IMR-90 (cell line): ENCODE measurements at regions not wholly inside any gene's neighbourhood (a gene's known extent, or its start where the extent isn't known, plus 50 kb on each side); places are given as distances from the start of the nearest gene placed in this dataset.

ENCODE experiments used
- ATAC-seq: fragments of 200-7000 bp; cut with Tn5 transposase; 2 replicates; pipeline ENCODE4 v1.9.1; 2020; ENCODE audit warnings: low read depth, mild to moderate bottlenecking, moderate library complexity
- BruUV-seq: library from RNA; stranded (reverse); fragments of 400-500 nt; replicated peaks from 2 replicates; lab custom pipeline; 2021; lab: Mats Ljungman, UMichigan
- CTCF ChIA-PET: fragments of 300-600 bp; formaldehyde crosslinking; extraction: SDS; loops from one replicate; lab custom pipeline; 2021; ENCODE audit warnings: antibody characterized with exemption; lab: Yijun Ruan, JAX
- POLR2A ChIA-PET: fragments of 300-600 bp; sonication (Branson Sonifier 250); formaldehyde crosslinking; loops from one replicate; lab custom pipeline; 2022; ENCODE audit warnings: antibody characterized with exemption; ENCODE audit not compliant: unreplicated experiment; lab: Charles Lee
- DNase-seq: peaks from one replicate; pipeline ENCODE4 v3.0.0; 2013
- H2AFZ ChIP-seq: replicated peaks from 2 replicates; pipeline ENCODE3; 2013; ENCODE audit warnings: low read length, mild to moderate bottlenecking; ENCODE audit not compliant: poor library complexity
- H2AK5ac ChIP-seq: 2 replicates; pipeline ENCODE4 v1.6.1; 2013; ENCODE audit warnings: low read depth, low read length, inconsistent platforms
- H2AK9ac ChIP-seq: replicated peaks from 2 replicates; pipeline ENCODE3; 2013; ENCODE audit warnings: mild to moderate bottlenecking, low read depth, low read length, moderate library complexity; ENCODE audit not compliant: poor library complexity
- H2BK120ac ChIP-seq: 2 replicates; pipeline ENCODE4 v1.6.1; 2013; ENCODE audit warnings: low read depth, low read length, inconsistent platforms
- H2BK15ac ChIP-seq: 3 replicates; pipeline ENCODE4 v1.6.1; 2013; ENCODE audit warnings: low read depth, low read length, inconsistent platforms
- H2BK20ac ChIP-seq: 2 replicates; pipeline ENCODE4 v1.6.1; 2013; ENCODE audit warnings: low read depth, mild to moderate bottlenecking, inconsistent platforms, low read length, moderate library complexity
- H2BK5ac ChIP-seq: 2 replicates; pipeline ENCODE4 v1.6.1; 2013; ENCODE audit warnings: mild to moderate bottlenecking, low read depth, low read length, inconsistent platforms; ENCODE audit not compliant: poor library complexity, severe bottlenecking
- H3K14ac ChIP-seq: replicated peaks from 2 replicates; pipeline ENCODE4 v1.6.1; 2013; ENCODE audit warnings: low read depth, low read length, inconsistent platforms
- H3K18ac ChIP-seq: 2 replicates; pipeline ENCODE4 v1.6.1; 2013; ENCODE audit warnings: low read depth, low read length, control low read depth
- H3K23ac ChIP-seq: 2 replicates; pipeline ENCODE4 v1.6.1; 2013; ENCODE audit warnings: low read depth, low read length, inconsistent platforms
- H3K27ac ChIP-seq: 2 replicates; pipeline ENCODE4 v1.5.1; 2013; ENCODE audit warnings: mild to moderate bottlenecking, control low read depth, low read length; ENCODE audit not compliant: insufficient read depth
- H3K27me3 ChIP-seq: 2 replicates; pipeline ENCODE4 v1.6.1; 2013; ENCODE audit warnings: low read length; ENCODE audit not compliant: control insufficient read depth, insufficient read depth
- H3K36me3 ChIP-seq: 2 replicates; pipeline ENCODE4 v1.6.1; 2013; ENCODE audit warnings: low read length, mixed read lengths; ENCODE audit not compliant: control insufficient read depth, insufficient read depth
- H3K4ac ChIP-seq: 2 replicates; pipeline ENCODE4 v1.6.1; 2013; ENCODE audit warnings: low read depth, low read length, inconsistent platforms
- H3K4me1 ChIP-seq: 2 replicates; pipeline ENCODE4 v1.6.1; 2013; ENCODE audit warnings: low read length, mixed read lengths; ENCODE audit not compliant: control insufficient read depth, insufficient read depth
- H3K4me2 ChIP-seq: 2 replicates; pipeline ENCODE4 v1.6.1; 2013; ENCODE audit warnings: low read depth, mild to moderate bottlenecking, control low read depth, low read length, moderate library complexity
- H3K4me3 ChIP-seq: 2 replicates; pipeline ENCODE4 v1.5.1; 2013; ENCODE audit warnings: low read depth, mild to moderate bottlenecking, control low read depth, low read length, moderate library complexity; ENCODE audit not compliant: insufficient read depth
- H3K56ac ChIP-seq: 2 replicates; pipeline ENCODE4 v1.6.1; 2013; ENCODE audit warnings: low read length, inconsistent platforms; ENCODE audit not compliant: insufficient read depth; ENCODE audit errors: extremely low read depth
- H3K79me1 ChIP-seq, 2 experiments: 2 replicates each; pipeline ENCODE4 v1.6.1; 2013; ENCODE audit warnings: low read length in 2 of 2, inconsistent platforms in 1 of 2, low read depth in 1 of 2
- H3K9ac ChIP-seq: 2 replicates; pipeline ENCODE4 v1.6.1; 2013; ENCODE audit warnings: low read depth, low read length, control low read depth
- H3K9me1 ChIP-seq: 2 replicates; pipeline ENCODE4 v1.6.1; 2013; ENCODE audit warnings: low read length, inconsistent platforms; ENCODE audit not compliant: insufficient read depth
- H3K9me3 ChIP-seq: 2 replicates; pipeline ENCODE4 v1.6.1; 2013; ENCODE audit warnings: low read length; ENCODE audit not compliant: control insufficient read depth, insufficient read depth
- H4K20me1 ChIP-seq: 2 replicates; pipeline ENCODE4 v1.6.1; 2013; ENCODE audit warnings: low read length, inconsistent platforms; ENCODE audit not compliant: insufficient read depth
- H4K5ac ChIP-seq: 2 replicates; pipeline ENCODE4 v1.6.1; 2013; ENCODE audit warnings: mild to moderate bottlenecking, low read depth, low read length, control low read depth
- H4K8ac ChIP-seq, 2 experiments: 2 replicates each; pipeline ENCODE4 v1.6.1; 2013; ENCODE audit warnings: low read depth in 2 of 2, low read length in 2 of 2, control low read depth in 1 of 2, inconsistent platforms in 1 of 2
- H4K91ac ChIP-seq: 2 replicates; pipeline ENCODE4 v1.6.1; 2013; ENCODE audit warnings: low read depth, low read length, inconsistent platforms; ENCODE audit not compliant: insufficient read depth
- BHLHE40 ChIP-seq: fragments of 150-350 bp; IDR thresholded peaks from 2 replicates; pipeline ENCODE4 v1.6.1; 2016; ENCODE audit warnings: mild to moderate bottlenecking, low read depth, low read length
- CEBPB ChIP-seq: IDR thresholded peaks from 2 replicates; pipeline ENCODE4 v1.6.1; 2012; ENCODE audit warnings: low read depth, low read length, improper control_type of control experiment
- CHD1 ChIP-seq: IDR thresholded peaks from 2 replicates; pipeline ENCODE4 v1.6.1; 2012; ENCODE audit warnings: low read depth, low read length, improper control_type of control experiment
- CTCF ChIP-seq: conservative IDR thresholded peaks from 2 replicates; pipeline ENCODE4 v1.5.1; 2012; ENCODE audit warnings: mild to moderate bottlenecking, low read depth, low read length, improper control_type of control experiment
- ELK1 ChIP-seq: fragments of 150-350 bp; IDR thresholded peaks from 2 replicates; pipeline ENCODE4 v1.6.1; 2016; ENCODE audit warnings: low read depth, mild to moderate bottlenecking, low read length, moderate library complexity, borderline replicate concordance
- FOS ChIP-seq: fragments of 150-350 bp; IDR thresholded peaks from 2 replicates; pipeline ENCODE4 v1.6.1; 2016; ENCODE audit warnings: low read depth, low read length
- MAFK ChIP-seq: IDR thresholded peaks from 2 replicates; pipeline ENCODE4 v1.6.1; 2012; ENCODE audit warnings: low read depth, low read length, improper control_type of control experiment
- MAZ ChIP-seq: IDR thresholded peaks from 2 replicates; pipeline ENCODE4 v1.6.1; 2012; ENCODE audit warnings: low read depth, mild to moderate bottlenecking, low read length, improper control_type of control experiment, moderate library complexity, borderline replicate concordance
- MXI1 ChIP-seq: IDR thresholded peaks from 2 replicates; pipeline ENCODE4 v1.6.1; 2012; ENCODE audit warnings: low read depth, mild to moderate bottlenecking, low read length, moderate library complexity, borderline replicate concordance
- NFE2L2 ChIP-seq: fragments of 150-350 bp; IDR thresholded peaks from 2 replicates; pipeline ENCODE4 v1.6.1; 2016; ENCODE audit warnings: low read depth, mild to moderate bottlenecking, low read length
- POLR2A ChIP-seq: IDR thresholded peaks from 2 replicates; pipeline ENCODE4 v1.6.1; 2012; ENCODE audit warnings: mild to moderate bottlenecking, low read depth, low read length
- RAD21 ChIP-seq: IDR thresholded peaks from 2 replicates; pipeline ENCODE4 v1.6.1; 2012; ENCODE audit warnings: low read length, improper control_type of control experiment
- RCOR1 ChIP-seq: IDR thresholded peaks from 2 replicates; pipeline ENCODE4 v1.6.1; 2012; ENCODE audit warnings: mild to moderate bottlenecking, low read length, improper control_type of control experiment; ENCODE audit not compliant: insufficient replicate concordance
- RFX5 ChIP-seq: IDR thresholded peaks from 2 replicates; pipeline ENCODE4 v1.8.0; 2012; ENCODE audit warnings: low read depth, mild to moderate bottlenecking, low read length, moderate library complexity
- SMC3 ChIP-seq: fragments of 150-350 bp; IDR thresholded peaks from 2 replicates; pipeline ENCODE4 v1.6.1; 2016; ENCODE audit warnings: low read depth, mild to moderate bottlenecking, antibody characterized with exemption, low read length, moderate library complexity
- USF2 ChIP-seq: fragments of 150-350 bp; IDR thresholded peaks from 2 replicates; pipeline ENCODE4 v1.6.1; 2017; ENCODE audit warnings: mild to moderate bottlenecking, antibody characterized with exemption, low read length, low read depth
- WGBS, 2 experiments: methylation state at CpG; one replicate each; pipeline versions ENCODE4 v1.1.5 to v1.1.7; 2013; ENCODE audit warnings: missing lambda C conversion rate in 2 of 2; ENCODE audit not compliant: insufficient read length in 1 of 2; ENCODE audit errors: extremely low coverage in 2 of 2; 5-methylcytosine and 5-hydroxymethylcytosine counted together
- dilution Hi-C: fragments of 300-500 bp; cut with HindIII; formaldehyde crosslinking; loops from one replicate; pipeline ENCODE4 v1.14.3; 2018; ENCODE audit warnings: low sequenced_read_pairs; ENCODE audit not compliant: unreplicated experiment
- in situ Hi-C: fragments of 300-500 bp; cut with MboI; formaldehyde crosslinking; loops from 3 replicates; pipeline ENCODE4 v1.14.3; 2019; ENCODE audit warnings: low sequenced_read_pairs, inconsistent platforms, mixed read lengths
- intact Hi-C: fragments of 100-400 bp; cut with micrococcal nuclease; formaldehyde crosslinking; loops from 2 replicates; pipeline ENCODE4 v1.10.0; 2022

GRCh38 chr1:209222826-209223225 lies 360.7 kb upstream of the CAMK1G start:
- H2BK15ac ChIP-seq = no peak overlapping the region
- H3K56ac ChIP-seq = no peak overlapping the region
- H3K4me3 ChIP-seq = no peak overlapping the region
- TF ChIP-seq SMC3 = no peak
- no peak for TF ChIP-seq NFE2L2
- no peak for TF ChIP-seq BHLHE40
- no peak for TF ChIP-seq RFX5
- no peak for TF ChIP-seq FOS
- no peak for TF ChIP-seq CHD1
- no peak for TF ChIP-seq MXI1
- no peak for TF ChIP-seq ELK1
- no peak for TF ChIP-seq MAZ
- TF ChIP-seq CTCF = no peak
- no peak for TF ChIP-seq RAD21
- no peak for TF ChIP-seq CEBPB
- no peak for TF ChIP-seq MAFK
- TF ChIP-seq USF2 = no peak
- no peak for TF ChIP-seq POLR2A
- no peak for TF ChIP-seq RCOR1
- H3K9ac ChIP-seq = no peak overlapping the region
- no peaks in the 10 kb centered on the region for H3K27me3 ChIP-seq
- in situ Hi-C loops (no loop called here), dilution Hi-C loops (no loop called here), intact Hi-C loops (no loop called here)
- no CpG with 5 or more reads among the region's 5 CpGs for WGBS, 2 experiments
- H2BK5ac ChIP-seq = no peak overlapping the region
- no peak overlapping the region for H4K91ac ChIP-seq
- no peak overlapping the region for H2AK9ac ChIP-seq
- no peaks in the 10 kb centered on the region for H4K20me1 ChIP-seq
- H3K23ac ChIP-seq = no peak overlapping the region
- H2BK120ac ChIP-seq = no peak overlapping the region
- H3K4me1 ChIP-seq = no peaks in the 10 kb centered on the region
- CTCF ChIA-PET = no interaction called here
- no peaks in the 10 kb centered on the region for H3K9me3 ChIP-seq
- no TSS peak for BruUV-seq
- no peak overlapping the region for H2BK20ac ChIP-seq
- H3K27ac ChIP-seq = no peak overlapping the region
- DNase-seq (no peak), ATAC-seq (no peak)
- H3K36me3 ChIP-seq = no peaks in the 10 kb centered on the region
- no peak overlapping the region for H4K5ac ChIP-seq
- H3K9me1 ChIP-seq = no peaks in the 10 kb centered on the region
- H3K4ac ChIP-seq = no peak overlapping the region
- H2AFZ ChIP-seq = no peak overlapping the region
- no peak overlapping the region for H3K4me2 ChIP-seq
- POLR2A ChIA-PET = no interaction called here
- H3K79me1 ChIP-seq = no peaks in the 10 kb centered on the region
- H2AK5ac ChIP-seq = no peak overlapping the region
- H3K18ac ChIP-seq = no peak overlapping the region
- no peak overlapping the region for H4K8ac ChIP-seq
- no peak overlapping the region for H3K14ac ChIP-seq
